ENCODE measurements at regions not wholly inside any gene's neighbourhood (a gene's known extent, or its start where the extent isn't known, plus 50 kb on each side); places are given as distances from the start of the nearest gene placed in this dataset.

- Histone ChIP-seq H3K9ac (ENCODE audit: insufficient read length, low read depth) (no peak overlapping the region), H3K4me3 (ENCODE audit: insufficient read length, low read depth) (no peak overlapping the region), H3K9me3 (ENCODE audit: insufficient read depth, low read length) (no peaks in the 10 kb centered on the region), H3K27me3 (ENCODE audit: insufficient read depth, insufficient read length) (no peaks in the 10 kb centered on the region), H3K36me3 (ENCODE audit: insufficient read depth, insufficient read length, low read length) (no peaks in the 10 kb centered on the region), H3K4me1 (ENCODE audit: insufficient read depth, insufficient read length) (no peaks in the 10 kb centered on the region)
- no peak for DNase-seq (ENCODE audit: low read depth, low spot score)
- no peak for TF ChIP-seq ZNF274 (IDR thresholded peaks at IDR 0.05; ENCODE audit: low read depth, low read length)
- TF ChIP-seq SUZ12 (IDR thresholded peaks at IDR 0.05; ENCODE audit: extremely low read depth, insufficient read depth, insufficient read length): no peak
- no peak for TF ChIP-seq YY1 (IDR thresholded peaks at IDR 0.05; ENCODE audit: insufficient read depth, insufficient read length)
Observed at GRCh38 chr6:139515511-139515910, 141.1 kb upstream of the CITED2 start.

GRCh38 chr6:139514819-139515218 is 140.4 kb upstream of the CITED2 start:
- Histone ChIP-seq H3K4me1 (ENCODE audit: insufficient read depth, insufficient read length) (no peaks in the 10 kb centered on the region), H3K9ac (ENCODE audit: insufficient read length, low read depth) (no peak overlapping the region), H3K36me3 (ENCODE audit: insufficient read depth, insufficient read length, low read length) (no peaks in the 10 kb centered on the region), H3K4me3 (ENCODE audit: insufficient read length, low read depth) (no peak overlapping the region), H3K9me3 (ENCODE audit: insufficient read depth, low read length) (no peaks in the 10 kb centered on the region), H3K27me3 (ENCODE audit: insufficient read depth, insufficient read length) (no peaks in the 10 kb centered on the region)
- TF ChIP-seq YY1 (IDR thresholded peaks at IDR 0.05; ENCODE audit: insufficient read depth, insufficient read length): no peak
- DNase-seq (ENCODE audit: low read depth, low spot score): no peak

DNA sequence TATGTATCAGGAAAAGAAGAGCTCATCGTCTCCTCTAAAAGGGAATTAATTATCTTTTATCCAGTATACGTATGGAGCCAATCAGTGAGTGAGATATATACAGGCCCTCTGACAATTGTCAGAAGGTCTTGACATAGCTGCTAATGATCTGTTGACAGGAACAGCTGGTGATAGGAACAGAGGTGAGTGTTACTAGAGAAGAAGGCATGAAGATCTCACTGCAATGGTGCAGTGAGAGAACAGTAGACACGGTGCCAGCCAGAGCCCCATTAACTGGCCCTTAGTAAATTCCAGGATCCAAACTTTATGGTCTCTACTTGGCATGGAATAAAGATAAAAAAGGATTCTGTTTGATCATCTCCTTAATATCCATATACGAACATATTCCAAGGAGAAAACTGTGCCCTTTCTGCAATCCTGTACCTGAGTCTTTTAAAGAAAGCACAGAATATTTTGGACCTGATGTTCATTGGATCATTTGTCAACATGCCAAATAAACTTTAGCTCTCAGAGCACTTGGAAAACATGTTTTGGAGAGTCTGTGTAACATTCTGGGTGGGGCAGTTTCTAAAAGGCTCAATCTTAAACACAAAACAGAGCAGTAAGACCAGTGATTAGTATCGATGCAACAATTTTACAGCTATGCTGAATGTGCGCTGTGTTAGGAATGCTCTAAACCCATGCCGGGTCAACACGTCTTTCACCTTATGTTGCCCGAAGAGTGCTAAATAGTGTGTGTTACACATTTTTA is 135.8 kb upstream of the CITED2 start:
- H3K27me3 ChIP-seq (ENCODE audit: insufficient read depth, insufficient read length): no peaks in the 10 kb centered on the region
- H3K9ac ChIP-seq (ENCODE audit: insufficient read length, low read depth): no peak overlapping the region
- H3K4me1 ChIP-seq (ENCODE audit: insufficient read depth, insufficient read length): no peaks in the 10 kb centered on the region
- DNase-seq (ENCODE audit: low read depth, low spot score): no peak
- H3K4me3 ChIP-seq (ENCODE audit: insufficient read length, low read depth): no peak overlapping the region
- no peaks in the 10 kb centered on the region for H3K9me3 ChIP-seq (ENCODE audit: insufficient read depth, low read length)
- TF ChIP-seq YY1 (IDR thresholded peaks at IDR 0.05; ENCODE audit: insufficient read depth, insufficient read length) (no peak), ZNF274 (IDR thresholded peaks at IDR 0.05; ENCODE audit: low read depth, low read length) (no peak)
- no peaks in the 10 kb centered on the region for H3K36me3 ChIP-seq (ENCODE audit: insufficient read depth, insufficient read length, low read length)

GRCh38 chr6:139509167-139509566 is 134.7 kb upstream of the CITED2 start:
- no peak overlapping the region for H3K9ac ChIP-seq (ENCODE audit: insufficient read length, low read depth)
- no peak for DNase-seq (ENCODE audit: low read depth, low spot score)
- no peak overlapping the region for H3K4me3 ChIP-seq (ENCODE audit: insufficient read length, low read depth)
- H3K27me3 ChIP-seq (ENCODE audit: insufficient read depth, insufficient read length): no peaks in the 10 kb centered on the region
- no peaks in the 10 kb centered on the region for H3K9me3 ChIP-seq (ENCODE audit: insufficient read depth, low read length)
- no peaks in the 10 kb centered on the region for H3K36me3 ChIP-seq (ENCODE audit: insufficient read depth, insufficient read length, low read length)
- TF ChIP-seq SUZ12 (IDR thresholded peaks at IDR 0.05; ENCODE audit: extremely low read depth, insufficient read depth, insufficient read length): no peak
- H3K4me1 ChIP-seq (ENCODE audit: insufficient read depth, insufficient read length): no peaks in the 10 kb centered on the region

- Histone ChIP-seq H3K9me3 (ENCODE audit: insufficient read depth, low read length) (no peaks in the 10 kb centered on the region), H3K4me3 (ENCODE audit: insufficient read length, low read depth) (no peak overlapping the region), H3K36me3 (ENCODE audit: insufficient read depth, insufficient read length, low read length) (no peaks in the 10 kb centered on the region), H3K9ac (ENCODE audit: insufficient read length, low read depth) (no peak overlapping the region), H3K4me1 (ENCODE audit: insufficient read depth, insufficient read length) (no peaks in the 10 kb centered on the region), H3K27me3 (ENCODE audit: insufficient read depth, insufficient read length) (no peaks in the 10 kb centered on the region)
- TF ChIP-seq YY1 (IDR thresholded peaks at IDR 0.05; ENCODE audit: insufficient read depth, insufficient read length): no peak
- TF ChIP-seq ZNF274 (IDR thresholded peaks at IDR 0.05; ENCODE audit: low read depth, low read length): no peak
- TF ChIP-seq SUZ12 (IDR thresholded peaks at IDR 0.05; ENCODE audit: extremely low read depth, insufficient read depth, insufficient read length): no peak
- DNase-seq (ENCODE audit: low read depth, low spot score): no peak
Observed at GRCh38 chr6:139508576-139508975, 134.1 kb upstream of the CITED2 start.

- DNase-seq (ENCODE audit: low read depth, low spot score): no peak
- H3K9ac ChIP-seq (ENCODE audit: insufficient read length, low read depth): no peak overlapping the region
- H3K4me3 ChIP-seq (ENCODE audit: insufficient read length, low read depth): no peak overlapping the region
- H3K36me3 ChIP-seq (ENCODE audit: insufficient read depth, insufficient read length, low read length): no peaks in the 10 kb centered on the region
- TF ChIP-seq YY1 (IDR thresholded peaks at IDR 0.05; ENCODE audit: insufficient read depth, insufficient read length): no peak
- no peak for TF ChIP-seq SUZ12 (IDR thresholded peaks at IDR 0.05; ENCODE audit: extremely low read depth, insufficient read depth, insufficient read length)
- no peak for TF ChIP-seq ZNF274 (IDR thresholded peaks at IDR 0.05; ENCODE audit: low read depth, low read length)
- H3K4me1 ChIP-seq (ENCODE audit: insufficient read depth, insufficient read length): no peaks in the 10 kb centered on the region
- no peaks in the 10 kb centered on the region for H3K27me3 ChIP-seq (ENCODE audit: insufficient read depth, insufficient read length)
- H3K9me3 ChIP-seq (ENCODE audit: insufficient read depth, low read length): no peaks in the 10 kb centered on the region
Observed at GRCh38 chr6:139508023-139508422, 133.6 kb upstream of the CITED2 start.

DNA sequence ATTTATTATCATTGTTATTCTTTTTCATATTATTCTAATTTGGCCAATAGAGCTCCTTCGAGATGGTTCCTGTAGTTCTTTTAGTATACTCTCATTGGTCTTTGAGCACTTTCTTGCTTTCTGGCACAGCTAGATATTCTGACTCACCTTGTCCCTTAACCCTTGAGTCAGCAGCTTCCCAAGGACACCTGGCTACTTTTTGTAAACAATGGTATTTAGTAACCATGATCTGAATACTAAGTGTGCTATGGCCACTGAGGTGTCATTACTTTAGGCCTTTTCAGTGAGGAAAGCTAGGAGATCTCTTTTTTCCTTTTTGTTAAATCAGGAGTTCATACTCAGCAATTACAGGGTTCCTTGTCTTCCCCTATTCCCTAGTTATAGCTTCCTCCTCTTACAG is 126.5 kb upstream of the CITED2 start:
- no peaks in the 10 kb centered on the region for H3K27me3 ChIP-seq (ENCODE audit: insufficient read depth, insufficient read length)
- no peaks in the 10 kb centered on the region for H3K4me1 ChIP-seq (ENCODE audit: insufficient read depth, insufficient read length)
- no peak for TF ChIP-seq ZNF274 (IDR thresholded peaks at IDR 0.05; ENCODE audit: low read depth, low read length)
- TF ChIP-seq YY1 (IDR thresholded peaks at IDR 0.05; ENCODE audit: insufficient read depth, insufficient read length): no peak
- no peak for TF ChIP-seq SUZ12 (IDR thresholded peaks at IDR 0.05; ENCODE audit: extremely low read depth, insufficient read depth, insufficient read length)
- H3K9ac ChIP-seq (ENCODE audit: insufficient read length, low read depth): no peak overlapping the region
- DNase-seq (ENCODE audit: low read depth, low spot score): no peak
- H3K9me3 ChIP-seq (ENCODE audit: insufficient read depth, low read length): 0 out of 2 replicates have a peak, but pooled peaks cover 4% of the 10 kb centered on the region
- no peaks in the 10 kb centered on the region for H3K36me3 ChIP-seq (ENCODE audit: insufficient read depth, insufficient read length, low read length)
- H3K4me3 ChIP-seq (ENCODE audit: insufficient read length, low read depth): no peak overlapping the region
